ENCODE measurements at regions not wholly inside any gene's neighbourhood (a gene's known extent, or its start where the extent isn't known, plus 50 kb on each side); places are given as distances from the start of the nearest gene placed in this dataset.
"Not testable (repeated sequence)": the region's sequence is repeated elsewhere in the genome, so short reads cannot be mapped to it uniquely, and the experiment has no call there.

DNA sequence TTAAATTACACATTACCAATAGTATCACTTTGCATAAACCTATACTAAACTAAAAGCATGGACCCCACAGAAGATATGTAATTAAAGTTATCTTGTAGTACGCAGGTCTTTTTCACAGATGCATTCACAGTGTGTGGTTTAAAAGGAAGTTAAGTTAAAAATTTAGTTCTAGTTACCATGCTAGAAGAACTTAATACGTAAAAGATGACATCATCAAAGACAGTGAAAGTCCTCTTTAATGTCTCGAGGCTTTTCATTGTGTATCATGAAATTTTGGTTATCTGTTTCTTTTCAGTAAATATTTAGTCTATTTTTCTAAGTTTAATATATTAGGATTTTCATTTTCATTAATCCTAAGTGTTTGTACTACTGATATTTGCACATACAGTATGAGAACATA is 934.6 kb upstream of the FOXG1 start:
- not testable (repeated sequence) for DNase-seq (ENCODE audit: low read depth); H3K4me3 ChIP-seq (ENCODE audit: low read length)

DNA sequence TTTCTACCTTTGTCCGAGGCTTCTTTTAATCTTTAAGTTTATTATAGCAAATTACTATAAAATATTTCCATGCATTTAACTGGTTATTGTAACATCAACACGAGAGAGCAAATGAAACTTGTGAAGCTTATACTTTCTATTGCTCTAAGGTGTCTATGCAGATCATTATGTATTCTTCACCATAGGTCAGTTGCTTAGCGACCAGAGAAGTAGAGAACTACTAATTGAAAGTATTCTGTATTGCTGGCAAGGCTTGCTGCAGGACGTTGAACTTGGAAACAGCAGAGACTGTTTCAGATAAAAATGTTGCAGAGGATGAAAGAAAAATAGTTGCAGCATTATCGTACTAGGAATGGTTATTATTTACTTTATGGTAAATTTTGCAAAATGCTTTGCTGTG is 933.6 kb upstream of the FOXG1 start:
- DNase-seq (ENCODE audit: low read depth); H3K4me3 ChIP-seq (ENCODE audit: low read length): not testable (repeated sequence)

DNA sequence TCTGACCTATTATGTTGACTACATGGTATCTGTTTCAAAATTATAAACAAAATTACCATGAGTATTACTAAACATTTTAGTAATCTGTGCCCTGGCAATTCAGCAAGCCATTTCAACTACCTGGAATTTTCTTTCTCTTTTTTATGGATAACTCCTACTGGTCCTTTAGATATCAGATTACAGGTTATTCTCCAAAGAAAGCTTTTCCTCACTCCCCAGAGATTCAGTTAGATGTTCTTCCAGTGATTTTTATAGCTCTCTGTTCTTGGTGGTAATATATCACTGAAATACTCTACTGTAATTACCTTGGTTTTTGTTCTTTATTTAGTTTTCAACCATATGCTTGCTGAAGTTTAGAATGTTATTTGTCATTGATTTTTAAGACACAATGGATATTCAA is 930.2 kb upstream of the FOXG1 start:
- TF ChIP-seq, protein P1, sequence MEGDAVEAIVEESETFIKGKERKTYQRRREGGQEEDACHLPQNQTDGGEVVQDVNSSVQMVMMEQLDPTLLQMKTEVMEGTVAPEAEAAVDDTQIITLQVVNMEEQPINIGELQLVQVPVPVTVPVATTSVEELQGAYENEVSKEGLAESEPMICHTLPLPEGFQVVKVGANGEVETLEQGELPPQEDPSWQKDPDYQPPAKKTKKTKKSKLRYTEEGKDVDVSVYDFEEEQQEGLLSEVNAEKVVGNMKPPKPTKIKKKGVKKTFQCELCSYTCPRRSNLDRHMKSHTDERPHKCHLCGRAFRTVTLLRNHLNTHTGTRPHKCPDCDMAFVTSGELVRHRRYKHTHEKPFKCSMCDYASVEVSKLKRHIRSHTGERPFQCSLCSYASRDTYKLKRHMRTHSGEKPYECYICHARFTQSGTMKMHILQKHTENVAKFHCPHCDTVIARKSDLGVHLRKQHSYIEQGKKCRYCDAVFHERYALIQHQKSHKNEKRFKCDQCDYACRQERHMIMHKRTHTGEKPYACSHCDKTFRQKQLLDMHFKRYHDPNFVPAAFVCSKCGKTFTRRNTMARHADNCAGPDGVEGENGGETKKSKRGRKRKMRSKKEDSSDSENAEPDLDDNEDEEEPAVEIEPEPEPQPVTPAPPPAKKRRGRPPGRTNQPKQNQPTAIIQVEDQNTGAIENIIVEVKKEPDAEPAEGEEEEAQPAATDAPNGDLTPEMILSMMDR (conservative IDR thresholded peaks at IDR 0.05; ENCODE audit: low read depth, low read length): no peak
- DNase-seq (ENCODE audit: low read depth): no peak
- H3K4me3 ChIP-seq (ENCODE audit: low read length): no peak overlapping the region

DNA sequence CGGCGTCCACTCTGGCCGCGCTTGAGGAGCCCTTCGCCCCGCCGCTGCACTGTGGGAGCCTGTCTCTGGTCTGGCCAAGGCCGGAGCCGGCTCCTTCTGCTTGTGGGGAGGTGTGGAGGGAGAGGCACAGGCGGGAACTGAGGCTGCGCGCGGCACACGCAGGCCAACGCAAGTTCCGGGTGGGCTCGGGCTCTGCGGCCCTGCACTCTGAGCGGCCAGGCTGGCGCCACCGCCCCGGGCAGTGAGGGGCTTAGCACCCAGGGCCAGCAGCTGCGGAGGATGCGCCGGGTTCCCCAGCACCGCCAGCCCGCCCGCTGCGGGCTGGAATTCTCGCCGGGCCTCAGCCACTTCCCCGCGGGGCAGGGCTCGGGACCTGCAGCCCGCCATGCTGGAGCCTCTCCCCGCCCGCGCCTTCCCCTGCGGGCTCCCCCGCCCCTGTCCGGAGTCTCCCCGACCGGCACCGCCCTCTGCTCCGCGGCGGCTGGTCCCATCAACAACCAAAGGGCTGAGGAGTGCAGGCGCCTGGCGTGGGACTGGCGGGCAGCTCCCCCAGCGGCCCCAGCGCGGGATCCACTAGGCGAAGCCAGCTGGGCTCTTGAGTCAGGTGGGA is 921.2 kb upstream of the FOXG1 start:
- H3K4me3 ChIP-seq (ENCODE audit: low read length): no peak overlapping the region
- no peak for DNase-seq (ENCODE audit: low read depth)
- TF ChIP-seq, protein P1 (conservative IDR thresholded peaks at IDR 0.05; ENCODE audit: low read depth, low read length): no peak

DNA sequence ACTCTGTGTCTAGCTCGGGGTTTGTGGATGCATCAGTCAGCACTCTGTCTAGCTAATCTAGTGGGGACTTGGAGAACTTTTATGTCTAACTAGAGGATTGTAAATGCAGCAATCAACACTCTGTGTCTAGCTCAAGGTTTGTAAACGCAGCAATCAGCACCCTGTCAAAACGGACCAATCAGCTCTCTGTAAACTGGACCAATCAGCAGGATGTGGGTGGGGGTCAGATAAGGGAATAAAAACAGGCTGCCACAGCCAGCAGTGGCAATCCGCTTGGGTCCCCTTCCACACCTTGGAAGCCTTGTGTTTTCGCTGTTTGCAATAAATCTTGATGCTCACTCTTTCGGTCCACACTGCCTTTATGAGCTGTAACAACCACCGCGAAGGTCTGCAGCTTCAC is 920.7 kb upstream of the FOXG1 start:
- H3K4me3 ChIP-seq (ENCODE audit: low read length): no peak overlapping the region
- TF ChIP-seq, protein P1 (conservative IDR thresholded peaks at IDR 0.05; ENCODE audit: low read depth, low read length): no peak
- no peak for DNase-seq (ENCODE audit: low read depth)

DNA sequence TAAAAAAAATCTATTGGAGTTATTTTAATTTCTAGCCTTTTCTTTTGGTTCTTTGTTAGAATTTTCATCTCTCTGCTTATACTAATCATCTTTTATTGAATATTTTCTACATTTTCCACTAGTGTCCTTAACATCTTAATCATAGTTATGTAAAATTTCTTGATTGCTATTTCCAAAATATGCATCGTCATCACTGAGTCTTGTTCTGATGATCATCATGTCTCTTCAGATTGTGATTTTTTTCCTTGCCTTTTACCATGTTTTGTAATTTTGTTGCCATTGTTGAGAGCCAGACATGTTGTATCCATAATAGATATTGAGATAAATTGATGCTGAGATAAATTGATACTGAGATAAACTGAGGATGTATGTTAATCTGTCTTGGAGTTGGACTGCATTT is 919.1 kb upstream of the FOXG1 start:
- H3K4me3 ChIP-seq (ENCODE audit: low read length); DNase-seq (ENCODE audit: low read depth): not testable (repeated sequence)

DNA sequence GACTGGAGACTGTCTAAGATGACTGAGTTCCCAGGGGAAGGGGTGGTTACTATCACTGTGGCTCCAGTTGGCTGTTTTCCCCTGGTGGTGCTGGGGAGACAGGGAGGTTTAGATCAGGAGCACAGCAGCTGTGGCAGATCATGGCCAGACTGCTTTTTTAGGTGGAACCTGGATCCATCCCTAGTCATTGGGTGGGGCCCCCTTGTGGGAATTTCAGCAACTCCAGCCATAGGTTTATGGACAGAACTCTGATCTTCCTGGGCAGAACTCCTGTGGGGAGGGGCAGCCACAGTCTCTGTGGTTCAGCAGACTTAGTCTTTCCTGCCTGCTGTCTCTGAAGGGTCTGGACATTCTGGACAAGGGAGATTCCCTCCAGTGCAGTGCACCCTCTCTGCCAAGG is 917.4 kb upstream of the FOXG1 start:
- DNase-seq (ENCODE audit: low read depth); H3K4me3 ChIP-seq (ENCODE audit: low read length): not testable (repeated sequence)

DNA sequence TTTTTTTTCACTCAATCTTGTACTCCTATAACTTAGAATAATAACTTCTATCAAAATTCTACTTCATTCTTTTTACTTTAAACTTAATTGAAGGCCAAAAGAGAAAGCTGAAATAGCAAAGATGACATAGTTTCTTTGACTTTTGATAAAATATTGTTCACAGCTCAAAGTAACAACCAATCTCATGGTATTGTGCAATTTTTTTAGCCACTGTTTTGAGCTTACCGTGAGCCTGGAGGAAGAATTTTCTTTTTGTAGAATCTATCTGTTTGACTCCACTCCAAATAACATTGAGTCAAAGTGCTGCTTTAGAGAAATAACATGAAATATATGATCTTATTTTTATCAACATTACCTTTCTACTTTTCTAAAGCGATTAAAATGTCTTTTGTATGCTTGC is 903.9 kb upstream of the FOXG1 start:
- TF ChIP-seq, protein P1 (conservative IDR thresholded peaks at IDR 0.05; ENCODE audit: low read depth, low read length): no peak
- no peak overlapping the region for H3K4me3 ChIP-seq (ENCODE audit: low read length)
- DNase-seq (ENCODE audit: low read depth): no peak

DNA sequence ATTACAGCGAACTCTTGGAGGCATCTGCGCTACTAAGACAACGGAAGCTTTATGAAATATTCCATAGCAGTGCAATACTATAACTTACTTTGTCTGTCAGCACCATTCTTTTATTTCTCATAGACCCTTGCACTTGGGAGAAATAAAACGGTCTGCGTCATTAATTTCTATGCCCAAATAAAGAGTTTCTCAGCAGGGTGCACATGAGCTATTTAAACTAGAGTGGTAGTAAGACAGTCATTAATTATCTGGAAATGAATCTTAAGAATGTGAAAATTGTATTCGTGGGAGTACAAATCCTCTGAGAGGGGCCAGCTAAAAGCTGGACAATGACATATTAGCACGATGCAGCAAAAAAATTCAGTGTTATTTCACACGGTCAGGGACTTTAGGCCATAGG is 903.4 kb upstream of the FOXG1 start:
- no peak overlapping the region for H3K4me3 ChIP-seq (ENCODE audit: low read length)
- DNase-seq (ENCODE audit: low read depth): no peak
- TF ChIP-seq, protein P1 (conservative IDR thresholded peaks at IDR 0.05; ENCODE audit: low read depth, low read length): no peak
